Astrocyte of the spinal cord (primary cell): ENCODE measurements at regions not wholly inside any gene's neighbourhood (a gene's known extent, or its start where the extent isn't known, plus 50 kb on each side); places are given as distances from the start of the nearest gene placed in this dataset.

Experiments
- DNase-seq: peaks from one replicate; pipeline ENCODE4 v3.0.0; 2011; ENCODE audit warnings: low read depth, low spot score
- H3K4me3 ChIP-seq: 2 replicates; pipeline ENCODE4 v1.5.1; 2011; ENCODE audit warnings: low read depth, mild to moderate bottlenecking, low read length, moderate library complexity
- in situ Hi-C: cut with HindIII; loops from 2 replicates; pipeline ENCODE4 v1.10.0; 2017; ENCODE audit warnings: low sequenced_read_pairs
- TF ChIP-seq, protein P1 (sequence below): IDR thresholded peaks from 2 replicates; pipeline ENCODE4 v1.5.1; 2012; ENCODE audit warnings: low read depth, mild to moderate bottlenecking, low read length, inconsistent platforms

DNA sequence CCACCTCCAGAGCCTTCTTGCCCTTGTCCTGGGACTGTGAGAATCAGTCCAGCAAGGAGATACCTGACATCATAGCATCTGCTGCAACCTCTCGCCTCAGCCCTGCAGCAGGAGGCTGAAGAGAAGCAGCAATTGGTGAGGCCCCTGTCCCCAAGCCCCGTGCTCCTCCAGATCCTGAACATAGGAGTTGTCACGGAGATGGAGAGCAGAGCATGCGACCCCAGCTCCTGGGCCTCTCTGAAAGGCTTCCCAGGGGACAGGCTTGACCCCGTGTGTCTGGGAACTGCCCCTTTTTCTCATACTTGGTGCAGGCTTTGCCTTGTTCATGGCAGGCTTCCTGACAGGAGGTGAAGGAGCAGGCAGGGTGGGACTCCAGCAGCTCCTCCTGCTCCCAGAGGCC, 127.7 kb upstream of the PZP start:
- TF ChIP-seq, protein P1, sequence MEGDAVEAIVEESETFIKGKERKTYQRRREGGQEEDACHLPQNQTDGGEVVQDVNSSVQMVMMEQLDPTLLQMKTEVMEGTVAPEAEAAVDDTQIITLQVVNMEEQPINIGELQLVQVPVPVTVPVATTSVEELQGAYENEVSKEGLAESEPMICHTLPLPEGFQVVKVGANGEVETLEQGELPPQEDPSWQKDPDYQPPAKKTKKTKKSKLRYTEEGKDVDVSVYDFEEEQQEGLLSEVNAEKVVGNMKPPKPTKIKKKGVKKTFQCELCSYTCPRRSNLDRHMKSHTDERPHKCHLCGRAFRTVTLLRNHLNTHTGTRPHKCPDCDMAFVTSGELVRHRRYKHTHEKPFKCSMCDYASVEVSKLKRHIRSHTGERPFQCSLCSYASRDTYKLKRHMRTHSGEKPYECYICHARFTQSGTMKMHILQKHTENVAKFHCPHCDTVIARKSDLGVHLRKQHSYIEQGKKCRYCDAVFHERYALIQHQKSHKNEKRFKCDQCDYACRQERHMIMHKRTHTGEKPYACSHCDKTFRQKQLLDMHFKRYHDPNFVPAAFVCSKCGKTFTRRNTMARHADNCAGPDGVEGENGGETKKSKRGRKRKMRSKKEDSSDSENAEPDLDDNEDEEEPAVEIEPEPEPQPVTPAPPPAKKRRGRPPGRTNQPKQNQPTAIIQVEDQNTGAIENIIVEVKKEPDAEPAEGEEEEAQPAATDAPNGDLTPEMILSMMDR: no peak
- H3K4me3 ChIP-seq: no peak overlapping the region
- in situ Hi-C loops: no loop called here
- DNase-seq: no peak

GRCh38 chr12:9334964-9335363, 126.8 kb upstream of the PZP start:
- no peak overlapping the region for H3K4me3 ChIP-seq
- TF ChIP-seq, protein P1: no peak
- in situ Hi-C loops: no loop called here
- no peak for DNase-seq

- peak; percentile 29 for DNase-seq
- in situ Hi-C loops: no loop called here
- H3K4me3 ChIP-seq: no peak overlapping the region
- TF ChIP-seq, protein P1: no peak
These were observed 126.0 kb upstream of the PZP start for GRCh38 chr12:9334041-9334692.

DNA sequence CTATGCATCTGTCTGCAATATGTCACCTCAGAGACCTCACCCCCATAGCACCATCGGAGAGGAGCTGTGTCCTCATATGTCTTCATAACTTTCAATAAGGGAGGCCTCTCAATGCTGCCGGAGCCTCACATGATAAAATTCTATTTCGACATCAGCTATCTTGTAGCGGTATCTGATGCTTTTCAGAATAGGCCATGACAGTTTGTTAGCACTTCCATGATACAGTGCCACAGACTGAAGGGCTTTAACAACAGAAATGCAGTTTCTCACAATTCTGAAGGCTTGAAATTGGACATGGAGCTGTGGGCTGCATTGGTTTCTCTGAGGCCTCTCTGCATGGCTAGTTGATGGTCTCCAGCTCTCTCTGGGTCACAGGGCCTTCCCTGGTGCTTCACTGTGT, 125.0 kb upstream of the PZP start:
- in situ Hi-C loops: no loop called here
- TF ChIP-seq, protein P1: no peak
- H3K4me3 ChIP-seq: no peak overlapping the region
- DNase-seq: no peak

- TF ChIP-seq, protein P1: no peak
- H3K4me3 ChIP-seq: no peak overlapping the region
- DNase-seq: no peak
- in situ Hi-C loops: no loop called here
These were observed 124.4 kb upstream of the PZP start for GRCh38 chr12:9332564-9332963.

- in situ Hi-C loops: no loop called here
- H3K4me3 ChIP-seq: no peak overlapping the region
- DNase-seq: peak; percentile 58
- TF ChIP-seq, protein P1: peak; percentile 99
These were observed 123.0 kb upstream of the PZP start for GRCh38 chr12:9331218-9331626.
